Ovary (tissue), 3 donors: ENCODE measurements at regions not wholly inside any gene's neighbourhood (a gene's known extent, or its start where the extent isn't known, plus 50 kb on each side); places are given as distances from the start of the nearest gene placed in this dataset.

Experiments
- CTCF ChIP-seq, 3 donors: fragments of 450-650 bp in 2 of 3; fragments of 200-600 bp in 1 of 3; IDR thresholded peaks; one replicate each; pipeline versions ENCODE4 v1.5.1 to v1.8.0; 2016 to 2022; ENCODE audit warnings: antibody characterized with exemption in 3 of 3, mild to moderate bottlenecking in 1 of 3
- POLR2A ChIP-seq: fragments of 450-650 bp; IDR thresholded peaks from one replicate; pipeline ENCODE4 v1.6.1; 2017; ENCODE audit warnings: antibody characterized with exemption, mild to moderate bottlenecking, moderate library complexity
- donor health status: DM: no; HTN: no; CAD: no.

GRCh38 chr6:115740907-115741306 lies 319.8 kb downstream of the FRK start:
- TF ChIP-seq POLR2A: no peak
- TF ChIP-seq CTCF (IDR thresholded peaks at IDR 0.05): no peak
